CD4-positive, CD25-positive, alpha-beta regulatory T cell (primary cell): ENCODE measurements at regions not wholly inside any gene's neighbourhood (a gene's known extent, or its start where the extent isn't known, plus 50 kb on each side); places are given as distances from the start of the nearest gene placed in this dataset.

ENCODE experiments used
- ATAC-seq, 2 donors: fragments of 150-1000 bp; cut with Tn5 transposase; one replicate each; pipeline ENCODE4 v1.10.0; 2021; ENCODE audit warnings: low read depth in 2 of 2, moderate number of reproducible peaks in 2 of 2, moderate library complexity in 1 of 2
- DNase-seq, 3 donors: peaks; one replicate each; pipeline versions ENCODE4 v3.0.0 to v3.0.0-alpha.2; 2012 to 2022; ENCODE audit warnings: mixed read lengths in 1 of 3
- H3K27ac ChIP-seq: one replicate; pipeline ENCODE4 v1.7.0; 2013; ENCODE audit warnings: mild to moderate bottlenecking, low read length; ENCODE audit not compliant: insufficient read depth, poor library complexity, severe bottlenecking
- H3K27me3 ChIP-seq: one replicate; pipeline ENCODE4 v1.7.0; 2013; ENCODE audit warnings: low read length; ENCODE audit not compliant: control insufficient read depth, insufficient read depth
- H3K36me3 ChIP-seq: one replicate; pipeline ENCODE4 v1.7.0; 2013; ENCODE audit warnings: mild to moderate bottlenecking, low read length, moderate library complexity; ENCODE audit not compliant: control insufficient read depth, insufficient read depth
- H3K4me1 ChIP-seq: 2 replicates; pipeline ENCODE4 v1.7.0; 2013; ENCODE audit warnings: mild to moderate bottlenecking, low read length; ENCODE audit not compliant: insufficient read depth, control insufficient read depth, poor library complexity, severe bottlenecking
- H3K4me3 ChIP-seq: one replicate; pipeline ENCODE4 v1.7.0; 2013; ENCODE audit warnings: low read depth, mild to moderate bottlenecking, low read length, moderate library complexity
- H3K9me3 ChIP-seq, 2 experiments: 1 replicate in 1 of 2; 2 replicates in 1 of 2; pipeline ENCODE4 v1.7.0; 2013; ENCODE audit warnings: low read length in 2 of 2, mild to moderate bottlenecking in 1 of 2, moderate library complexity in 1 of 2; ENCODE audit not compliant: control insufficient read depth in 2 of 2
- H3K27ac Mint-ChIP-seq, 3 donors: one replicate each; pipeline ENCODE4 v1.8.0; 2020 to 2022; ENCODE audit warnings: mild to moderate bottlenecking in 3 of 3, mixed read lengths in 3 of 3, moderate library complexity in 2 of 3
- H3K27me3 Mint-ChIP-seq: one replicate; pipeline ENCODE4 v1.8.0; 2022; ENCODE audit warnings: mild to moderate bottlenecking, mixed read lengths
- H3K36me3 Mint-ChIP-seq: one replicate; pipeline ENCODE4 v1.8.0; 2020; ENCODE audit warnings: mixed read lengths
- H3K4me1 Mint-ChIP-seq, 4 donors: one replicate each; pipeline ENCODE4 v1.8.0; 2020 to 2022; ENCODE audit warnings: mixed read lengths in 4 of 4, mild to moderate bottlenecking in 1 of 4
- H3K4me3 Mint-ChIP-seq, 4 donors: one replicate each; pipeline ENCODE4 v1.8.0; 2020 to 2022; ENCODE audit warnings: mild to moderate bottlenecking in 4 of 4, mixed read lengths in 4 of 4, moderate library complexity in 3 of 4
- H3K9me3 Mint-ChIP-seq, 7 donors: one replicate each; pipeline ENCODE4 v1.8.0; 2020 to 2022; ENCODE audit warnings: mixed read lengths in 7 of 7, mild to moderate bottlenecking in 3 of 7, moderate library complexity in 2 of 7

- Mint-ChIP-seq H3K4me3 (no peak overlapping the region), H3K27me3 (peaks cover 5% of the 10 kb centered on the region), H3K9me3 (no peaks in the 10 kb centered on the region)
These were observed 78.1 kb upstream of the AHI1 start for GRCh38 chr6:135575629-135576028.

GRCh38 chr6:135576055-135576454 is 78.5 kb upstream of the AHI1 start:
- Mint-ChIP-seq H3K27me3 (peaks cover under 1% of the 10 kb centered on the region), H3K27ac (no peak overlapping the region), H3K9me3 (no peaks in the 10 kb centered on the region), H3K4me1 (peaks cover 0 to 4% (median 0%) of the 10 kb centered on the region in 4 donors), H3K4me3 (no peak overlapping the region), H3K36me3 (no peaks in the 10 kb centered on the region)
- DNase-seq (no peak), ATAC-seq (no peak)
- Histone ChIP-seq H3K27me3 (no peaks in the 10 kb centered on the region), H3K27ac (no peak overlapping the region), H3K9me3 (no peaks in the 10 kb centered on the region), H3K4me3 (no peak overlapping the region), H3K4me1 (no peaks in the 10 kb centered on the region), H3K36me3 (no peaks in the 10 kb centered on the region)

More at GRCh38 chr6:135575629-135576028, 78.1 kb upstream of the AHI1 start:
- Histone ChIP-seq H3K4me1 (no peaks in the 10 kb centered on the region), H3K4me3 (no peak overlapping the region), H3K27me3 (no peaks in the 10 kb centered on the region), H3K27ac (no peak overlapping the region), H3K9me3 (no peaks in the 10 kb centered on the region), H3K36me3 (no peaks in the 10 kb centered on the region)
- no peaks in the 10 kb centered on the region for H3K36me3 Mint-ChIP-seq
- H3K4me1 Mint-ChIP-seq = peaks cover 0 to 4% (median 0%) of the 10 kb centered on the region in 4 donors
- no peak for ATAC-seq
- no peak for DNase-seq
- H3K27ac Mint-ChIP-seq = no peak overlapping the region

- Mint-ChIP-seq H3K4me1 (peaks cover 0 to 4% (median 0%) of the 10 kb centered on the region in 4 donors), H3K36me3 (no peaks in the 10 kb centered on the region), H3K9me3 (no peaks in the 10 kb centered on the region), H3K27ac (no peak overlapping the region), H3K4me3 (no peak overlapping the region), H3K27me3 (no peaks in the 10 kb centered on the region)
- DNase-seq = no peak
- Histone ChIP-seq H3K36me3 (no peaks in the 10 kb centered on the region), H3K27me3 (no peaks in the 10 kb centered on the region), H3K27ac (no peak overlapping the region), H3K9me3 (no peaks in the 10 kb centered on the region), H3K4me1 (no peaks in the 10 kb centered on the region), H3K4me3 (no peak overlapping the region)
- no peak for ATAC-seq
These were observed 79.6 kb upstream of the AHI1 start for GRCh38 chr6:135577059-135577538.

- no peak for DNase-seq
- Histone ChIP-seq H3K9me3 (no peaks in the 10 kb centered on the region), H3K27me3 (no peaks in the 10 kb centered on the region), H3K4me3 (no peak overlapping the region), H3K27ac (no peak overlapping the region), H3K36me3 (no peaks in the 10 kb centered on the region), H3K4me1 (no peaks in the 10 kb centered on the region)
- Mint-ChIP-seq H3K27me3 (peaks cover 8% of the 10 kb centered on the region), H3K4me1 (peaks cover 0 to 4% (median 0%) of the 10 kb centered on the region in 4 donors), H3K9me3 (no peaks in the 10 kb centered on the region), H3K4me3 (no peak overlapping the region), H3K27ac (no peak overlapping the region), H3K36me3 (no peaks in the 10 kb centered on the region)
- ATAC-seq = no peak
These were observed 81.4 kb upstream of the AHI1 start for GRCh38 chr6:135578976-135579375.

GRCh38 chr6:135581211-135581610 is 83.7 kb upstream of the AHI1 start:
- no peak overlapping the region for H3K27ac ChIP-seq
- ATAC-seq = no peak
- Mint-ChIP-seq H3K4me1 (peaks cover 0 to 2% (median 0%) of the 10 kb centered on the region in 4 donors), H3K9me3 (no peaks in the 10 kb centered on the region), H3K27ac (no peak overlapping the region), H3K36me3 (no peaks in the 10 kb centered on the region), H3K4me3 (no peak overlapping the region), H3K27me3 (peaks cover 12% of the 10 kb centered on the region)
- H3K4me1 ChIP-seq = no peaks in the 10 kb centered on the region
- DNase-seq = no peak
- H3K4me3 ChIP-seq = no peak overlapping the region
- no peaks in the 10 kb centered on the region for H3K36me3 ChIP-seq
- H3K27me3 ChIP-seq = no peaks in the 10 kb centered on the region
- H3K9me3 ChIP-seq = no peaks in the 10 kb centered on the region

GRCh38 chr6:135583256-135583761 is 85.8 kb upstream of the AHI1 start:
- H3K36me3 Mint-ChIP-seq = no peaks in the 10 kb centered on the region
- no peak overlapping the region for H3K27ac Mint-ChIP-seq
- Histone ChIP-seq H3K27ac (no peak overlapping the region), H3K27me3 (no peaks in the 10 kb centered on the region), H3K4me3 (no peak overlapping the region), H3K4me1 (no peaks in the 10 kb centered on the region), H3K9me3 (no peaks in the 10 kb centered on the region), H3K36me3 (no peaks in the 10 kb centered on the region)
- no peak overlapping the region for H3K4me3 Mint-ChIP-seq
- no peaks in the 10 kb centered on the region for H3K4me1 Mint-ChIP-seq
- DNase-seq (no peak), ATAC-seq (no peak)
- H3K27me3 Mint-ChIP-seq = peaks cover 13% of the 10 kb centered on the region
- no peaks in the 10 kb centered on the region for H3K9me3 Mint-ChIP-seq

- H3K27ac Mint-ChIP-seq = no peak overlapping the region
- peaks cover 13% of the 10 kb centered on the region for H3K27me3 Mint-ChIP-seq
These were observed 88.8 kb upstream of the AHI1 start for GRCh38 chr6:135586388-135586787.

GRCh38 chr6:135586844-135587243 is 89.3 kb upstream of the AHI1 start:
- ATAC-seq = no peak
- Mint-ChIP-seq H3K27ac (no peak overlapping the region), H3K36me3 (no peaks in the 10 kb centered on the region), H3K4me1 (no peaks in the 10 kb centered on the region), H3K9me3 (peaks cover 0 to 1% (median 0%) of the 10 kb centered on the region in 7 donors), H3K27me3 (peaks cover 13% of the 10 kb centered on the region), H3K4me3 (no peak overlapping the region)
- Histone ChIP-seq H3K36me3 (no peaks in the 10 kb centered on the region), H3K4me1 (no peaks in the 10 kb centered on the region), H3K4me3 (no peak overlapping the region), H3K27me3 (no peaks in the 10 kb centered on the region), H3K9me3 (no peaks in the 10 kb centered on the region), H3K27ac (no peak overlapping the region)
- DNase-seq = peak in 1 of 3 donors; percentile 29

More at GRCh38 chr6:135586388-135586787, 88.8 kb upstream of the AHI1 start:
- no peak for ATAC-seq
- Mint-ChIP-seq H3K4me3 (no peak overlapping the region), H3K36me3 (no peaks in the 10 kb centered on the region), H3K4me1 (no peaks in the 10 kb centered on the region), H3K9me3 (peaks cover 0 to 1% (median 0%) of the 10 kb centered on the region in 7 donors)
- Histone ChIP-seq H3K36me3 (no peaks in the 10 kb centered on the region), H3K27ac (no peak overlapping the region), H3K4me1 (no peaks in the 10 kb centered on the region), H3K27me3 (no peaks in the 10 kb centered on the region), H3K9me3 (no peaks in the 10 kb centered on the region), H3K4me3 (no peak overlapping the region)
- no peak for DNase-seq
